Naive B cell (primary cell): ENCODE measurements at regions not wholly inside any gene's neighbourhood (a gene's known extent, or its start where the extent isn't known, plus 50 kb on each side); places are given as distances from the start of the nearest gene placed in this dataset.

Experiments used
- ATAC-seq, 2 donors: fragments of 150-1000 bp; cut with Tn5 transposase; 2 replicates each; pipeline ENCODE4 v1.10.0; 2021; ENCODE audit warnings: low read depth in 2 of 2, mild to moderate bottlenecking in 2 of 2, moderate library complexity in 2 of 2
- DNase-seq: peaks from one replicate; pipeline ENCODE4 v3.0.0; 2022
- H3K27ac Mint-ChIP-seq, 6 donors: one replicate each; pipeline ENCODE4 v1.8.0; 2020 to 2022; ENCODE audit warnings: mild to moderate bottlenecking in 6 of 6, mixed read lengths in 6 of 6, moderate library complexity in 5 of 6, inconsistent platforms in 2 of 6
- H3K27me3 Mint-ChIP-seq, 3 donors: one replicate each; pipeline ENCODE4 v1.8.0; 2021 to 2022; ENCODE audit warnings: mixed read lengths in 3 of 3, mild to moderate bottlenecking in 1 of 3
- H3K36me3 Mint-ChIP-seq, 2 donors: one replicate each; pipeline ENCODE4 v1.8.0; 2020 to 2022; ENCODE audit warnings: mixed read lengths in 2 of 2, inconsistent platforms in 1 of 2, mild to moderate bottlenecking in 1 of 2
- H3K4me1 Mint-ChIP-seq, 3 donors: one replicate each; pipeline ENCODE4 v1.8.0; 2020 to 2022; ENCODE audit warnings: mixed read lengths in 3 of 3, inconsistent platforms in 1 of 3, mild to moderate bottlenecking in 1 of 3, moderate library complexity in 1 of 3
- H3K4me3 Mint-ChIP-seq, 8 donors: one replicate each; pipeline ENCODE4 v1.8.0; 2020 to 2022; ENCODE audit warnings: mild to moderate bottlenecking in 8 of 8, mixed read lengths in 8 of 8, moderate library complexity in 8 of 8, inconsistent platforms in 2 of 8
- H3K9me3 Mint-ChIP-seq, 7 donors: one replicate each; pipeline ENCODE4 v1.8.0; 2020 to 2022; ENCODE audit warnings: mixed read lengths in 7 of 7, mild to moderate bottlenecking in 5 of 7, inconsistent platforms in 2 of 7, moderate library complexity in 1 of 7

DNA sequence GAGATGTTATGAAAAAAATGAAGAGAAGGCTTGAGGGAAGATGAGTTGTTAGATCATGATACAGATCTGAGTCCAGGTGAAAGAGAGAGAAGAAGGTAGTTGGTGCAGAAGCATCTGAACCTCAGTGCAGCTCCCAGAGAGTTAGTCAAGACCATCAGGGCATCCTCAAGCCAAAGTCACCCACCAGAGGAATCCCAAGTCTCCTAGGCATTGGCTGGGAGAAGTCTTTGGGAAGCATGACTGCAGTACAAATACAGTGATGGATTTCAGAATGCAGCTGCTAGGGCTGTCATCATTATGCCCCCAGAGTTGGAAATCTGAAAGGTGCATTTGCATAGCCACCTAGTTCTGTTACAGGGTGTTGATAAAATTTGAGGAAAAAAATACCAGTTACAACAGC, 59.7 kb upstream of the GALNT18 start:
- H3K27ac Mint-ChIP-seq = no peak overlapping the region
- H3K9me3 Mint-ChIP-seq = peaks cover 3 to 26% (median 7%) of the 10 kb centered on the region in 7 donors
- H3K27me3 Mint-ChIP-seq = peaks cover 37 to 46% (median 45%) of the 10 kb centered on the region in 3 donors
- DNase-seq = no peak
- H3K4me1 Mint-ChIP-seq = no peaks in the 10 kb centered on the region
- no peak for ATAC-seq
- peaks cover 4 to 5% of the 10 kb centered on the region in 2 donors for H3K36me3 Mint-ChIP-seq
- H3K4me3 Mint-ChIP-seq = no peak overlapping the region

GRCh38 chr11:11677672-11678356, 56.0 kb upstream of the GALNT18 start:
- no peaks in the 10 kb centered on the region for H3K4me1 Mint-ChIP-seq
- no peak for ATAC-seq

GRCh38 chr11:11675671-11676181, 53.9 kb upstream of the GALNT18 start:
- Mint-ChIP-seq H3K27ac (no peak overlapping the region), H3K4me1 (no peaks in the 10 kb centered on the region), H3K9me3 (peaks cover 0 to 2% (median 0%) of the 10 kb centered on the region in 7 donors), H3K4me3 (no peak overlapping the region), H3K27me3 (peaks cover 31 to 48% (median 36%) of the 10 kb centered on the region in 3 donors), H3K36me3 (peaks cover 0 to 4% of the 10 kb centered on the region in 2 donors)
- DNase-seq (no peak), ATAC-seq (no peak)

More at GRCh38 chr11:11677672-11678356, 56.0 kb upstream of the GALNT18 start:
- Mint-ChIP-seq H3K4me3 (no peak overlapping the region), H3K36me3 (peaks cover 0 to 4% of the 10 kb centered on the region in 2 donors), H3K9me3 (peaks cover 0 to 5% (median 2%) of the 10 kb centered on the region in 7 donors), H3K27me3 (peaks cover 36 to 56% (median 41%) of the 10 kb centered on the region in 3 donors), H3K27ac (no peak overlapping the region)
- DNase-seq = no peak

DNA sequence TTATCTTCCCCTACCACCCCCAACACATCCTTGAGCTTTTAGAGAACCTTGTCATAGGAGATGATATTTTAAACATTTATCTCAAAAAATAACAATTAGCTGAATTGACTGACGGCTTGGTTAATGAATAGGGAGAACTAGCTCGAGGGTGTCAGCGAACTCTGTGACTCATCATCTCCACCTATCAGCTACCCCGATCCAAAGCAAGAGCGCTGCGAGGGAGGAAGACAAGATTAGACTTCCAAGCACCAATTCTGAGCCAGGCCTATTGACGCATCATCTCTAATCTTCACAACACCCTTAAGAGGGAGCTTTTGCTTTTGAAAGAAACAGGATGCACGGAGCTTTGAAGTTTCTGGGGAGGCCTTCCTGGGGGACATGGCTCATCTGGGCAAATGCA, 51.0 kb upstream of the GALNT18 start:
- ATAC-seq = no peak
- Mint-ChIP-seq H3K9me3 (no peaks in the 10 kb centered on the region), H3K27ac (no peak overlapping the region), H3K4me1 (no peaks in the 10 kb centered on the region), H3K27me3 (peaks cover 17 to 32% (median 28%) of the 10 kb centered on the region in 3 donors), H3K4me3 (no peak overlapping the region), H3K36me3 (no peaks in the 10 kb centered on the region)
- no peak for DNase-seq

DNA sequence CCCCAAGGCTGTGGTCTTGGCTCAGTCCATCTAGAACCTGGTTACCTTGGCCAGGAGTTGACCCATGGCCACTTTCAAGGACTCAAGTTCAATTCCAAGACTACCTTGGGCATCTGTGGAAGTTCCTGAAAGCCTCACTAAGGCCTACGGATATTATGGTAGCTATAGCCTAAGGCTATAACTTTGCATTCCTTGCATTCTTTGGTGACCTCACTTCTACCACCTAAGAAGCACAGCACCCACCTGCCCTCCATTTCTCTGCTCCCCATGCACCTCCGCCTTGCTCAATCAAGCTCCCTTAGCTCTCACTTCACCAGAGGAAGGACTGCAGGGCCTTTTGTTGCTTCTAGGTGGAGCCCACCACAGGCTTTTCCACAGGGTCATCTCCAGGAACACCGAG, 50.3 kb upstream of the GALNT18 start:
- ATAC-seq (no peak), DNase-seq (no peak)
- H3K4me3 Mint-ChIP-seq = no peak overlapping the region
- no peaks in the 10 kb centered on the region for H3K4me1 Mint-ChIP-seq
- H3K9me3 Mint-ChIP-seq = peaks cover 0 to 4% (median 2%) of the 10 kb centered on the region in 7 donors
- H3K27me3 Mint-ChIP-seq = peaks cover 22 to 38% (median 27%) of the 10 kb centered on the region in 3 donors
- H3K27ac Mint-ChIP-seq = no peak overlapping the region
- H3K36me3 Mint-ChIP-seq = no peaks in the 10 kb centered on the region
